ENCODE measurements at regions not wholly inside any gene's neighbourhood (a gene's known extent, or its start where the extent isn't known, plus 50 kb on each side); places are given as distances from the start of the nearest gene placed in this dataset.

GRCh38 chr12:105588106-105588505, 257.6 kb downstream of the C12orf75 start:
- no peak for TF ChIP-seq CTCF (IDR thresholded peaks at IDR 0.05)
- no peak for TF ChIP-seq POLR2AphosphoS5 (IDR thresholded peaks at IDR 0.05; ENCODE audit: insufficient read depth in 1 of 2, low read depth in 1 of 2)
- TF ChIP-seq POLR2A (IDR thresholded peaks at IDR 0.05), result no peak
